ENCODE measurements at regions not wholly inside any gene's neighbourhood (a gene's known extent, or its start where the extent isn't known, plus 50 kb on each side); places are given as distances from the start of the nearest gene placed in this dataset.

GRCh38 chr4:171746418-171746817, 66.8 kb upstream of the GALNTL6 start:
- TF ChIP-seq CTCF (IDR thresholded peaks at IDR 0.05), result no peak
- no peak for TF ChIP-seq POLR2A (IDR thresholded peaks at IDR 0.05)

Data from body of pancreas (tissue), 4 donors.